ENCODE measurements at regions not wholly inside any gene's neighbourhood (a gene's known extent, or its start where the extent isn't known, plus 50 kb on each side); places are given as distances from the start of the nearest gene placed in this dataset.

- TF ChIP-seq SIN3A (IDR thresholded peaks at IDR 0.05; ENCODE audit: borderline replicate concordance, insufficient read depth, low read length) (no peak), FOXP2 (optimal IDR thresholded peaks at IDR 0.05; ENCODE audit: borderline replicate concordance, extremely low read depth, extremely low read length, insufficient read depth) (no peak), TAF1 (IDR thresholded peaks at IDR 0.05; ENCODE audit: borderline replicate concordance, insufficient read depth, low read length) (no peak), POLR2AphosphoS5 (IDR thresholded peaks at IDR 0.05; ENCODE audit: low read depth, low read length) (no peak)
Observed at GRCh38 chr2:8606649-8607550, 75.0 kb upstream of the ID2 start.

- TF ChIP-seq REST (IDR thresholded peaks at IDR 0.05; ENCODE audit: insufficient read depth in 1 of 2, low read depth in 2 of 2, low read length in 2 of 2), result no peak
- no peak for TF ChIP-seq FOXP2 (optimal IDR thresholded peaks at IDR 0.05; ENCODE audit: borderline replicate concordance, extremely low read depth, extremely low read length, insufficient read depth)
- no peak for TF ChIP-seq SIN3A (IDR thresholded peaks at IDR 0.05; ENCODE audit: borderline replicate concordance, insufficient read depth, low read length)
- TF ChIP-seq TAF1 (IDR thresholded peaks at IDR 0.05; ENCODE audit: borderline replicate concordance, insufficient read depth, low read length), result no peak
- no peak for TF ChIP-seq POLR2AphosphoS5 (IDR thresholded peaks at IDR 0.05; ENCODE audit: low read depth, low read length)
Observed at GRCh38 chr2:8607606-8608005, 74.2 kb upstream of the ID2 start.

- TF ChIP-seq SIN3A (IDR thresholded peaks at IDR 0.05; ENCODE audit: borderline replicate concordance, insufficient read depth, low read length) (no peak), REST (IDR thresholded peaks at IDR 0.05; ENCODE audit: insufficient read depth in 1 of 2, low read depth in 2 of 2, low read length in 2 of 2) (no peak), POLR2AphosphoS5 (IDR thresholded peaks at IDR 0.05; ENCODE audit: low read depth, low read length) (no peak), FOXP2 (optimal IDR thresholded peaks at IDR 0.05; ENCODE audit: borderline replicate concordance, extremely low read depth, extremely low read length, insufficient read depth) (no peak), TAF1 (IDR thresholded peaks at IDR 0.05; ENCODE audit: borderline replicate concordance, insufficient read depth, low read length) (no peak)
Observed at GRCh38 chr2:8608411-8608954, 73.4 kb upstream of the ID2 start.

GRCh38 chr2:8609357-8609811 is 72.5 kb upstream of the ID2 start:
- TF ChIP-seq REST (IDR thresholded peaks at IDR 0.05; ENCODE audit: insufficient read depth in 1 of 2, low read depth in 2 of 2, low read length in 2 of 2) (no peak), SIN3A (IDR thresholded peaks at IDR 0.05; ENCODE audit: borderline replicate concordance, insufficient read depth, low read length) (no peak), TAF1 (IDR thresholded peaks at IDR 0.05; ENCODE audit: borderline replicate concordance, insufficient read depth, low read length) (no peak), POLR2AphosphoS5 (IDR thresholded peaks at IDR 0.05; ENCODE audit: low read depth, low read length) (no peak), FOXP2 (optimal IDR thresholded peaks at IDR 0.05; ENCODE audit: borderline replicate concordance, extremely low read depth, extremely low read length, insufficient read depth) (no peak)

GRCh38 chr2:8611246-8611645 is 70.6 kb upstream of the ID2 start:
- TF ChIP-seq REST (IDR thresholded peaks at IDR 0.05; ENCODE audit: insufficient read depth in 1 of 2, low read depth in 2 of 2, low read length in 2 of 2) (no peak), FOXP2 (optimal IDR thresholded peaks at IDR 0.05; ENCODE audit: borderline replicate concordance, extremely low read depth, extremely low read length, insufficient read depth) (no peak), SIN3A (IDR thresholded peaks at IDR 0.05; ENCODE audit: borderline replicate concordance, insufficient read depth, low read length) (no peak), TAF1 (IDR thresholded peaks at IDR 0.05; ENCODE audit: borderline replicate concordance, insufficient read depth, low read length) (no peak), POLR2AphosphoS5 (IDR thresholded peaks at IDR 0.05; ENCODE audit: low read depth, low read length) (no peak)
